NCI-H1930 (cell line): ENCODE measurements at regions not wholly inside any gene's neighbourhood (a gene's known extent, or its start where the extent isn't known, plus 50 kb on each side); places are given as distances from the start of the nearest gene placed in this dataset.
A peak's percentile ranks its signal among the peaks of the same experiment; 100 is the strongest.
"Not testable (repeated sequence)": the region's sequence is repeated elsewhere in the genome, so short reads cannot be mapped to it uniquely, and the experiment has no call there.

Source experiments
- DNase-seq, 2 experiments: peaks; one replicate each; lab custom pipeline; 2025; lab: John Stamatoyannopoulos, UW

GRCh38 chr4:54843946-54844345 lies 186.2 kb downstream of the KIT start:
- no peak for DNase-seq

- no peak for DNase-seq
Measured at GRCh38 chr4:54843106-54843505, 185.3 kb downstream of the KIT start.

- no peak for DNase-seq
Measured at GRCh38 chr4:54842656-54843055, 184.9 kb downstream of the KIT start.

- no peak for DNase-seq
Measured at GRCh38 chr4:54842226-54842625, 184.5 kb downstream of the KIT start.

GRCh38 chr4:54840992-54841768 lies 183.4 kb downstream of the KIT start:
- peak; percentile 86 to 89 for DNase-seq

- DNase-seq: no peak
Measured at GRCh38 chr4:54840430-54840829, 182.7 kb downstream of the KIT start.

GRCh38 chr4:54838301-54838700 lies 180.5 kb downstream of the KIT start:
- DNase-seq: no peak

GRCh38 chr4:54837576-54838140 lies 179.9 kb downstream of the KIT start:
- no peak for DNase-seq

GRCh38 chr4:54828361-54828760 lies 170.6 kb downstream of the KIT start:
- not testable (repeated sequence) for DNase-seq

- no peak for DNase-seq
Measured at GRCh38 chr4:54823616-54824015, 165.9 kb downstream of the KIT start.

- no peak for DNase-seq
Measured at GRCh38 chr4:54819034-54819433, 161.3 kb downstream of the KIT start.

- no peak for DNase-seq
Measured at GRCh38 chr4:54818481-54818880, 160.7 kb downstream of the KIT start.

GRCh38 chr4:54813674-54814073 lies 155.9 kb downstream of the KIT start:
- no peak for DNase-seq

- DNase-seq: no peak
Measured at GRCh38 chr4:54806351-54806750, 148.6 kb downstream of the KIT start.

GRCh38 chr4:54802336-54802735 lies 144.6 kb downstream of the KIT start:
- no peak for DNase-seq

GRCh38 chr4:54800831-54801530 lies 143.2 kb downstream of the KIT start:
- no peak for DNase-seq

- DNase-seq: no peak
Measured at GRCh38 chr4:54794579-54794978, 136.8 kb downstream of the KIT start.

GRCh38 chr4:54793856-54794422 lies 136.2 kb downstream of the KIT start:
- DNase-seq: no peak
